Mesothelial cell of epicardium (in vitro differentiated cells): ENCODE measurements at regions not wholly inside any gene's neighbourhood (a gene's known extent, or its start where the extent isn't known, plus 50 kb on each side); places are given as distances from the start of the nearest gene placed in this dataset.

ENCODE experiments used
- DNase-seq, 2 experiments: peaks; one replicate each; pipeline ENCODE4 v3.0.0; 2021; ENCODE audit warnings: low spot score in 2 of 2; ENCODE audit not compliant: unreplicated experiment in 2 of 2
- H3K27ac Mint-ChIP-seq: 2 replicates; pipeline ENCODE4 v1.8.0; 2021; ENCODE audit warnings: mixed read lengths
- H3K27me3 Mint-ChIP-seq: 2 replicates; pipeline ENCODE4 v1.8.0; 2021; ENCODE audit warnings: low read depth, mixed read lengths
- H3K36me3 Mint-ChIP-seq: 2 replicates; pipeline ENCODE4 v1.8.0; 2021; ENCODE audit warnings: mixed read lengths
- H3K4me1 Mint-ChIP-seq: 2 replicates; pipeline ENCODE4 v1.8.0; 2021; ENCODE audit warnings: mixed read lengths
- H3K4me3 Mint-ChIP-seq: 2 replicates; pipeline ENCODE4 v1.8.0; 2021; ENCODE audit warnings: mild to moderate bottlenecking, moderate library complexity, mixed read lengths
- H3K9me3 Mint-ChIP-seq: 2 replicates; pipeline ENCODE4 v1.8.0; 2021; ENCODE audit warnings: mixed read lengths
- CTCF ChIP-seq: fragments of 200-600 bp; sonication (generic); IDR thresholded peaks from one replicate; pipeline ENCODE4 v1.5.0; 2021; ENCODE audit warnings: antibody characterized with exemption; ENCODE audit not compliant: unreplicated experiment

GRCh38 chr7:119969763-119970162, 303.2 kb upstream of the KCND2 start:
- Mint-ChIP-seq H3K9me3 (no peaks in the 10 kb centered on the region), H3K27me3 (no peaks in the 10 kb centered on the region), H3K27ac (no peak overlapping the region), H3K4me3 (no peak overlapping the region), H3K4me1 (peaks cover 19% of the 10 kb centered on the region), H3K36me3 (no peaks in the 10 kb centered on the region)
- no peak for TF ChIP-seq CTCF
- DNase-seq, result no peak

GRCh38 chr7:119974972-119975371, 298.0 kb upstream of the KCND2 start:
- no peaks in the 10 kb centered on the region for H3K9me3 Mint-ChIP-seq

GRCh38 chr7:119982884-119983283, 290.1 kb upstream of the KCND2 start:
- H3K36me3 Mint-ChIP-seq, result no peaks in the 10 kb centered on the region
- no peak for TF ChIP-seq CTCF
- H3K27ac Mint-ChIP-seq, result no peak overlapping the region
- H3K27me3 Mint-ChIP-seq, result no peaks in the 10 kb centered on the region
- H3K4me3 Mint-ChIP-seq, result no peak overlapping the region
- peaks cover 4% of the 10 kb centered on the region for H3K9me3 Mint-ChIP-seq
- no peaks in the 10 kb centered on the region for H3K4me1 Mint-ChIP-seq
- no peak for DNase-seq

More at GRCh38 chr7:119974972-119975371, 298.0 kb upstream of the KCND2 start:
- Mint-ChIP-seq H3K4me3 (no peak overlapping the region), H3K36me3 (no peaks in the 10 kb centered on the region), H3K27me3 (no peaks in the 10 kb centered on the region), H3K4me1 (peaks cover 6% of the 10 kb centered on the region), H3K27ac (no peak overlapping the region)
- no peak for TF ChIP-seq CTCF
- no peak for DNase-seq

- H3K4me3 Mint-ChIP-seq, result no peak overlapping the region
- TF ChIP-seq CTCF, result no peak
- H3K27me3 Mint-ChIP-seq, result no peaks in the 10 kb centered on the region
- H3K36me3 Mint-ChIP-seq, result no peaks in the 10 kb centered on the region
- no peaks in the 10 kb centered on the region for H3K4me1 Mint-ChIP-seq
- H3K9me3 Mint-ChIP-seq, result peaks cover 4% of the 10 kb centered on the region
- H3K27ac Mint-ChIP-seq, result no peak overlapping the region
- no peak for DNase-seq
These were observed 289.5 kb upstream of the KCND2 start for GRCh38 chr7:119983468-119983867.

- peaks cover 4% of the 10 kb centered on the region for H3K9me3 Mint-ChIP-seq
- H3K36me3 Mint-ChIP-seq, result no peaks in the 10 kb centered on the region
- no peak overlapping the region for H3K27ac Mint-ChIP-seq
- TF ChIP-seq CTCF, result no peak
- no peak for DNase-seq
- no peak overlapping the region for H3K4me3 Mint-ChIP-seq
- H3K27me3 Mint-ChIP-seq, result no peaks in the 10 kb centered on the region
- H3K4me1 Mint-ChIP-seq, result no peaks in the 10 kb centered on the region
These were observed 288.7 kb upstream of the KCND2 start for GRCh38 chr7:119984247-119984646.

- Mint-ChIP-seq H3K27ac (no peak overlapping the region), H3K36me3 (no peaks in the 10 kb centered on the region), H3K4me1 (no peaks in the 10 kb centered on the region), H3K27me3 (no peaks in the 10 kb centered on the region), H3K4me3 (no peak overlapping the region), H3K9me3 (peaks cover 23% of the 10 kb centered on the region)
- no peak for TF ChIP-seq CTCF
- DNase-seq, result no peak
These were observed 284.6 kb upstream of the KCND2 start for GRCh38 chr7:119988401-119988800.
